ENCODE measurements at regions not wholly inside any gene's neighbourhood (a gene's known extent, or its start where the extent isn't known, plus 50 kb on each side); places are given as distances from the start of the nearest gene placed in this dataset.
"Not testable (repeated sequence)": the region's sequence is repeated elsewhere in the genome, so short reads cannot be mapped to it uniquely, and the experiment has no call there.

- DNase-seq (ENCODE audit: low spot score) = no peak
Observed at GRCh38 chr21:15932726-15933125, 202.9 kb downstream of the USP25 start.

- no peak for DNase-seq (ENCODE audit: low spot score)
Observed at GRCh38 chr21:15935530-15935929, 205.7 kb downstream of the USP25 start.

- no peak for DNase-seq (ENCODE audit: low spot score)
Observed at GRCh38 chr21:15943009-15943666, 213.4 kb downstream of the USP25 start.

- no peak for DNase-seq (ENCODE audit: low spot score)
Observed at GRCh38 chr21:15947677-15948076, 217.9 kb downstream of the USP25 start.

- DNase-seq (ENCODE audit: low spot score) = no peak
Observed at GRCh38 chr21:15953551-15954116, 223.9 kb downstream of the USP25 start.

- no peak for DNase-seq (ENCODE audit: low spot score)
Observed at GRCh38 chr21:15964236-15964855, 234.6 kb downstream of the USP25 start.

GRCh38 chr21:15966231-15966630, 236.4 kb downstream of the USP25 start:
- DNase-seq (ENCODE audit: low spot score) = peak; percentile 28

GRCh38 chr21:15966651-15967050, 236.9 kb downstream of the USP25 start:
- DNase-seq (ENCODE audit: low spot score) = peak; percentile 45

GRCh38 chr21:15967661-15968060, 237.9 kb downstream of the USP25 start:
- no peak for DNase-seq (ENCODE audit: low spot score)

- DNase-seq (ENCODE audit: low spot score) = no peak
Observed at GRCh38 chr21:15968776-15969310, 239.1 kb downstream of the USP25 start.

- peak; percentile 29 for DNase-seq (ENCODE audit: low spot score)
Observed at GRCh38 chr21:15976807-15977206, 247.0 kb downstream of the USP25 start.

- no peak for DNase-seq (ENCODE audit: low spot score)
Observed at GRCh38 chr21:15978215-15978738, 248.5 kb downstream of the USP25 start.

- DNase-seq (ENCODE audit: low spot score) = not testable (repeated sequence)
Observed at GRCh38 chr21:15979493-15979892, 249.7 kb downstream of the USP25 start.

GRCh38 chr21:15986277-15986676, 256.5 kb downstream of the USP25 start:
- DNase-seq (ENCODE audit: low spot score) = peak; percentile 25

- no peak for DNase-seq (ENCODE audit: low spot score)
Observed at GRCh38 chr21:15992171-15992570, 262.4 kb downstream of the USP25 start.

- DNase-seq (ENCODE audit: low spot score) = no peak
Observed at GRCh38 chr21:15993951-15994350, 264.2 kb downstream of the USP25 start.

- no peak for DNase-seq (ENCODE audit: low spot score)
Observed at GRCh38 chr21:15999741-16000140, 270.0 kb downstream of the USP25 start.

- no peak for DNase-seq (ENCODE audit: low spot score)
Observed at GRCh38 chr21:16002874-16003466, 273.2 kb downstream of the USP25 start.

GRCh38 chr21:16004086-16004485, 274.3 kb downstream of the USP25 start:
- no peak for DNase-seq (ENCODE audit: low spot score)

- no peak for DNase-seq (ENCODE audit: low spot score)
Observed at GRCh38 chr21:16004523-16004922, 274.7 kb downstream of the USP25 start.

- no peak for DNase-seq (ENCODE audit: low spot score)
Observed at GRCh38 chr21:16005996-16006395, 276.2 kb downstream of the USP25 start.

- DNase-seq (ENCODE audit: low spot score) = no peak
Observed at GRCh38 chr21:16007943-16008342, 278.2 kb downstream of the USP25 start.

GRCh38 chr21:16011719-16012118, 281.9 kb downstream of the USP25 start:
- DNase-seq (ENCODE audit: low spot score) = no peak

Data from D341Med (cell line).